Renal cortical epithelial cell (primary cell): ENCODE measurements at regions not wholly inside any gene's neighbourhood (a gene's known extent, or its start where the extent isn't known, plus 50 kb on each side); places are given as distances from the start of the nearest gene placed in this dataset.

Experiments
- DNase-seq: peaks from one replicate; pipeline ENCODE4 v3.0.0-alpha.2; 2011; ENCODE audit warnings: low read depth

DNA sequence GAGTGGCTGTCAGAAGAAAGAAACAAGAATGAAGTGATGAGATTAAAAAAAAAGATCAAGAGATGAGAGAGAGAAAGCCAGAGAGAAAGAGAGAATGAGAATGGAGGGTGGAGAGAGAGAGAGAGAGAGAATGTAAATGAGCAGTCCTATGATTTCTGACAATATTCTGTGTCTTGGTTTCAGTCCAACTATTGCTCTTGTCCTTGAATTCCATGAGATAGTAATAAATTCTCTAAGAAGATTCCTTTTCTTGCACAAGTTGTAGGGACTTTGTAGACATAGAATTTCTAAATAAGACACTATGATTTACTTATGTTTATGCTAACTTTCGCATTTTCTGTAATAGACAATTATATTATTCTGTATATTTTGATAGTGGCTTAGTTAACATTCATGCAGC is 149.6 kb upstream of the CTSO start:
- DNase-seq, result no peak

DNA sequence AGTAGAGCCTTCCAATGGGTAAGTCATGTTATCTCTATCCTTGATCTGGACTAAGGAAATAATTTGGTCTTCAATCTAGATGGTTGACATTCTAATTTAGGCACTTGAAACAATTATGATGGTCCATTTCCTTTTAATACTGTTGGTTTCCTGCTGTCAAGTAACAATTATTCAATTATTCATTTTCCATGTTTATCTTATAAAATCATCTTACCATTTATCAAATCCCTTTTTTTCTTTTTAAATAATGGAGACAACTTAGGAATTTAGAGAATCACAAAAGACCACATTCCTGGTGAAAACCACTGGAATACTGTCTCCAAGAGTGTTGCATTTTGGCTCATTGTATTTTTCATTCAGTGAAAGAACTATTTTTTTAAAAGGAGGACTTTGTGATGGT is 148.7 kb upstream of the CTSO start:
- no peak for DNase-seq

DNA sequence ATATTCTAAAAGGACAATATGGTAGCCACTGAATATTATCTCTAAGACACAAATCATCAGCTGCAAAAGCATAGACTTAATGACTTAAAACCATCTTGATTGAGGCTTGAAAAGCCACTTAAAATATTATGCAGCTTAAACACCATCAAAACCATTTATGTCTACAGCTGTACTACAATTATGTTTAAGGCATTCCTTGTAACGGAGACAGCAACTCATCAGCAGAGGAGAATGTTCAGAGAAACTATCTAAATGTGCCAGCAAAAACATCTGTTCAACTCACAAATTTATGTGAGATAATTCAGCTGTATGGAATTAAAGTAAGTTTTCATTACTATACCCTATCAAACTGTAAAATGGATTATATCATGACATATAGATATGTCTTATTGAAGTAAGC is 147.9 kb upstream of the CTSO start:
- no peak for DNase-seq

DNA sequence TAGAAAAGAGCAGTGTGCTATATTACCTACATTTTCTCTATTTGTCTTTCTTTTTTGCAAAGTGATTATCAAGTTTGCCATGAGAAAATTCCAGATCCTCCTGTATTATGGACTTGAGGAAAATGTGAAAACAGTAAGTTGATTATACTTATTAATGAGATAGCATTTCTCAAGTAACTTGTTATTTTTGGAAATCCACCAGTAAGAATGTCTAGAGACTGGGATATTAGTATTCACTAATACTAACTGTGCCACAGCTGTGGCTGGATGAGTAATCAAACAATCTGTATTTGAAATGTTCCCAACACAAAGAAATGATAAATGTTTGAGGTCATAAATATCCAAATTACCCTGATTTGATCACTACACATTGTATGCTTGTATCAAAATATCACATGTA is 147.0 kb upstream of the CTSO start:
- DNase-seq, result no peak

DNA sequence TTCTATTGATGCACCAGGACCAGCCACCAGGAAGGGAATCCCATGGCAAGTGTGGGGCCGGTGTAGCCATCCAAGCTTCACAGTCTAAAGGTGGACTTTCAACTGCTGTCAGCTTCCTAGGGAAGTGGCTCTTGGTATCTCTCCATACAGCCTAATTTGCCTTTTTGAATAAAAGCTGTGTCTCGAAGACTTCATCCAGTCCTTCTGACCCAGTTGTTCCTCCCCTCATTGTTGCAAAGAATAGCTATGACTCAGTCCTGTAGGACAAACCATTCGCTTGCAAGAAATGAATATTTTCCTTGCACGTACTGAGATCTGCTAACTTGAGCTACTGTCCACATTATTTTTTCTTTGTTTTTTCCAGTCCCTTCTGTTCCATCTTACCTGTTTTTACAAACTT is 145.1 kb upstream of the CTSO start:
- no peak for DNase-seq

DNA sequence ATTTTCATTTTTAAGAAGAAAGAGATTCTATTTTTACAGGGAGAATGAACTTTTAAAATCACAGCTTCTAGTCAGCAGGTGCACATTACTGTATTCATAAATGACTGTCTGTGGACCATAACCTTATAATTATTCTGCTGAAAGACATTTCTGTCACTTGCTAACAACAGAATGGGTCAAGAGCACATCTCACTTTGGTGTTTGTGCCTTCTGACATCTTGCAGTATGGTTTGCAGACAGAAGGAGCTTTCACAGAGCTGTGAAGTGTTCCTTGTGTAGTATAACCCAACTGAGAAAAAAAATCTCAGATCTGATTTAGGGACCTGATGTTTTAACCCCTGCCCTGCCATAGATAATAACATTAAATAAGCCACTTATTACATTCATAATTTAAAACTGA is 131.4 kb upstream of the CTSO start:
- no peak for DNase-seq

DNA sequence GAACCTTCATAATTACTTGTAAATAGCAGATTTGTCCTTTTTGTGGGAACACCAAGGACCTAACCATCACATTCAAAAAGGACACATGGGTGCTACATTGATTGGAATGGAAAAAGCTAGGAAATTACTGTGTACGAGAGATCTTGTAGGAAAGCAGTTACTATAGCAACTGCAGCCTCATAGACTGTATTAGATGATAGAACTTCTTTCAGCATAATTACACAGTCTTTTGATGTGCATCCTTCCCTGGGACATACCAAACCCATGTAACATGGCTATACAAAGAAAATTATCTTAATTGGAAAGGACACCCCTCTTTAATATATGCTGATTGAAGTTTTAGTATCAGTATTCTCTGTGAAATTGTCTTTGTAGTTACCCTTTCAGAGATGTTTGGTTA is 130.7 kb upstream of the CTSO start:
- DNase-seq, result no peak

DNA sequence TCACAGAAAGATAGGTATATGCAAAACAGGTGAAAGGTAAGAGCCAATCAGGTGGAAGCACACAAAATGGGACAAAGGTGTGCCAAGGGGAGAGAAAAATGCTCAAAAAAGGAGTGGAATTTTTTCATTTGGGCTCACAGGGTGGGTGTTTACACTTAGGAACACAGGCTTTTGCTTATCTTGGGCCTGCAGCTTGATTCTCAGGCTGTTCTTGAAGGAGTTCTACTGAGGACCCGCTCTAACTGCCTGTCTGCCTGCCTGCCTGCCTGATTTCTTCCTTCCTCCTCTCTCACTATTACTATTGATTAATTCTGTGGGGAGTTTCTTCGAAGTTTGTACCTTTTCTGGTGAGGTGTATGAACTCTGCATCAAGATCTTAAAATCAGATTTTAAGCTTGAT is 120.3 kb upstream of the CTSO start:
- no peak for DNase-seq

DNA sequence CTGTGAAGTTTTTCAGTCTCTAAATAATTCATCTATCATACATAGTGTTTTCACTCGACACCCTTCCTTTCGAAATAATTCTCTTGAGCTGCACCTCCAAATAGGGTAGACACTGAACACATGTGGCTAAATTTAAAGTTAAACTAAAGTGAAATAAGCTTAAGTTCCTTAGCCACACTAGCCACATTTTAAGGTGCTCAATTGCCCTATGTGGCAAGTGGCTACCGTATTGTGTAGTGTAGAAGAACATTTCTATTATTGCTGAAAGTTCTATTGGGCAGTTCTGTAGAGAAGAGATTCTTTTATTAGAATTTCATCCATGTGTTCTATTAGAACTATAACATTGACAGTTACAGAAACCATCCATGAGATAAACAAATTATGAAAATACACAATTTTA is 107.0 kb upstream of the CTSO start:
- DNase-seq, result no peak

DNA sequence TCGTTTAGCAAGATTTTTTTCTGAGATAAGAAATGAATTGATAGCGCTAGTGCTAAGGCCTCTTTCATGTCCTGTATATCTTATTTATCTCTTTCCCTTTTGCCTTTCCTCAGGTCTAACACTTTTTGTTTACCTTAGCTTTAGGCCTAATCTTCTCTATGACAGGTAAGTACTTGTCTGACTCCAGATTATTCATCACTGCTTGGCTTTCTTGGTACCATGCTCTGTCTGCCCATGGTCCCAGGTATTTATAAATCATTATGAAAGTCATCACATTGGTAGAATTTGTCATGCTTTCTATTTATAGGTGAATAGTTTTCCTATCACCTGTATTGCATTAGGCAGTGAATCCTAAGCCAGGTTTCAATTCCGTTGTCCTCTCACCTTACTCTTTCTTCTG is 99.5 kb upstream of the CTSO start:
- no peak for DNase-seq

DNA sequence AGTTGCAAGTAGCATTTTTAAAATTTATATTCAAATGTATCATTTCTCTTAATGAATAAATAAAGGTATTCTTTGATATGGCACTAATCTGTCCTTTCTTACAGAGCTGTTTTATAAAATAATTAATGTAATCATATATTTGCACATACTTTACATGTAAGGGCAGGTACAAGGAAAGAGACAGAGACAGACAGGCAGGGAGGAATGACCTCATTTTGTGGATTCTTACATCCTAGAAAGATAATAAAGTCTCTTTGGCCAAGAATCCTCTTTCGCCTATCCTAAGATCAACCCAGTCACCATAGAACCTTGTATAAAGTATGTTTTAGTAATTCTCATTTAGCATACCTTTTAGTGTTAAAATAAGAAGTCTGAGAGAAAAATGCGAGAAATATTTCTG is 98.5 kb upstream of the CTSO start:
- DNase-seq, result no peak

DNA sequence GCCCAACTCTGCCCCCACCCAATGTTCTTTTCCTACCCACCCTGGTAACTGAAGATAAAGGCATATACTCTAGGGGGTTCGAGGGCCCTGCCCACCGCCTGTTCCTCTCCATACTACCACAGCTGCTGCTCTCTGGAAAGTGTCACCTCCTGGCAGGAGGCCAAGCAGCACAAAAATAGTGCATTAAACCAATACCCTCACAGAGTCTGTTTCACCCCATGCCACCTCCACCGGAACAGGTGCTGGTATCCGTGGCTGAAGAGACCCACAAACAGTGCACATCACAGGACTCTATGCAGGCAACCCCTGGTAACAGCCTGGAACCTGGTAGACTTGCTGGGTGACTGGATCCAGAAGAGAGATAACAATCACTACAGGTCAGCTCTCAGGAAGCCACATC is 85.1 kb upstream of the CTSO start:
- DNase-seq, result no peak

DNA sequence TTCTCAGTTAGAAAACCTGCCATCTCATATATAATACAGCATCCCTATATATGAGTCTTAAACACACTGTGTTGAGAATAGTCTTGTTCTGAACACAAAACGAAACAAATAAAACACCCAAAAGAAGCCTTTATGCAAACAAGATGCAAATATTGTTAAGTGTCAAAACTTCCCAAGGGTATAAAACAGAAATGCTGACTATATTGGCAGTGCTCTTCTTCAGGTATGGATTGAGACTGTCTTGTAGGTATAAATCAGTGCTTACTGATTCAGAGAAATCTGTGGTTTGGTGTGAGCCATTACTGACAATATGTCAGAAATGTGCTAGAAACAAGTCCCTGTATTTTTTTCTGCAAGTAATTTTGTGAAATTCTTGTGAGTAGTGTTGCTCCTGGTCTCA is 82.8 kb upstream of the CTSO start:
- no peak for DNase-seq

DNA sequence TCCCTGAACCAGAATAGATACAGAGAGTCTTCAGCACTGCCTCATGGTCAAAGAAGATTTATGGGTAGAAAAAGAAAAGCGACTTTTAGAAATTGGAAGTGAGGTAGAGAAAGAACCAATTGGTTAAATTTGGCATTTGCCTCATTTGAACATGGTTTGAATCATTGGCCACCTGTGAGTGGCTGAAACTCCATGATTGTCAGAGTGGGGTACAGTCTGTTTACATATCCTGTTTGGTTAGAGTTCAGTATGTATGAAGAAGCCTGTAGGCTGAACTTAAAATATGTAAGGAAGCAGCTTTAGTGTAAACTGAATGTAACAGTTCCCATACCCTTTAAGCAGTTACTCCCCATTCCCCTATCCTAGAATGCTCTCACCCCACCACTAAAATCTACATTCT is 76.0 kb upstream of the CTSO start:
- DNase-seq, result no peak

DNA sequence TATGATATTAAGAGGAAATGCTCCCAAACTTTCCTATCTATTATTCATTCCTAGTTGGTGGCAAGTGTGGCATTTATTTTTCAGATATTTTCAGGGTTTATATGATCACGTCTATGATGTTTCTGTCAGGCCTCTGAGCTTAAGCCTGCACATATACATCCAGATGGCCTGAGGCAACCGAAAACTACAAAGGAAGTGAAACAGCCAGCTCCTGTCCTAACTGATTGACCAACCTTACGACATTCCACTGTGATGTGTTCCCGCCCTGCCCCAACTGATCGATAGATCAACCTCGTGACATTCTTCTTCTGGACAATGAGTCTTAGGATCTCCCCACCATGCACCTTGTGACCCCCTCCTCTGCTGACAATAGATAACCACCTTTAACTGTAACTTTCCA is 67.6 kb upstream of the CTSO start:
- no peak for DNase-seq

DNA sequence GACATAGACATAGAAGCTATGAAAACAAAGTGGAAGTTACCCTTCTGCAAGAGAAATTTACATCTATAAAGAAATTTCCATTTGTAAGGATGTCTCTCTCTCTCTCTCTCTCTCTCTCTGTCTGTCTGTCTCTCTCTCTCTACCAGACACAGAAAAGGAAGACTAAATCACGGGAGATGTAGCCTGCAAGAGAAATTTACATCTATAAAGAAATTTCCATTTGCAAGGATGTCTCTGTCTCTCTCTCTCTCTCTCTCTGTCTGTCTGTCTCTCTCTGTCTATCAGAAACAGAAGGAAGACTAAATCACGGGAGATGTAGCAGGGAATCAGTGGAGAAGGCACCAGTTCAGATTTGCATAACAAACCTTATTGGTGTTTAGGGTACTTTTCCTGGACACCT is 65.6 kb upstream of the CTSO start:
- no peak for DNase-seq

DNA sequence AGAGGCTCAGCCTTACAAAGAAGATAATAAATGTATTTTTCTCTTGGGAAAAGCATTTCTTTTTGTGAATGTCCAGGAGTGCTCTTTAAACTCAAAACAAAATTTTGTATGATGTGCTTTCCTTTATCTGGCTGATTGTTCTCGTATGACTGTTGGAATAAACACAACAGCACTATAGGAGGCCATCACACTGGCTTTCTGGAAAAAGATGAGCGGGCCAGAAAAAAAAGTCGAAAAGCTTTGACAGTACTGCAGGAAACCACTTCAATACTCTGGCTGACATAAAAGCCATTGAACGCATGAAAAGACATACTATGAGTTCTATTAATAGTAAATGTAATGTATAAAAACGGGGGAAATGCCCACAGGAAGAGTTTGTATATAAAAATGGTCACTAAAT is 64.7 kb upstream of the CTSO start:
- DNase-seq, result no peak

DNA sequence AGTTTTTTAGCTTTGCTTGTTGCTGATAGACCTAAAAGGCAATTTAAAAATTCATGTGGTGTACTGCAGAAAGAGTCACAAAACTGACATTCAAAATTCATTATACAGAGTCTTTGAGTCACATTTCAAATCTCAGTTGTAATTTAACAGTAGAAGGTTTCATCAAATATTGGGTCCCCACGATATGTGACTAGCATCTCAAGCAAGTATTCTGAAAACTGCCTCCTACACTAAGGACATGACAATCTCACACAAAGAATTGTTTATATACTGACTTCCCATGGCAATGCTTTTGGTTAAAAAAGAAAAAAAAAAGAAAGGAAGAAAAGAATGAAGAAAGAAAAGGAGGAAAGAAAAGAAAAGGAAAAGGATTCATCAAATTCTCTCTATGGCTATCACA is 62.1 kb upstream of the CTSO start:
- no peak for DNase-seq

DNA sequence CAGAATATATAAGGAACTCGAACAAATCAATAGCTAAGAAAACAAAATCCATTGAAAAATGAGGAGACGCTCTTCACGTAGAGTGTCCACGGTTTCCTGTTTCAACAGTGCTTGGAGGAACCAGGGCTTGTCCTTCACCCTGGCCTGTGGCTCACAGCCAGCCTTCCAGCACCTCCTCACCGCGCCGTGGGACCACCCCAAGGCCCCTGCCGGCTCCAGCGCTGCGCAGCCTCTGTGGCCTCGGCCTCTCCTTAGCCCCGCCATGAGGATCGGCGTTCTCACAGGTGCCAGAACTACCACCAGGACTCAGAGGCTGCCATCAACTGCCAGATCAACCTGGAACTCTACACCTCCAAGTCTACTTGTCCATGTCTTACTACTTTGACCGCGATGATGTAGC is 52.5 kb upstream of the CTSO start:
- DNase-seq, result no peak
